ENCODE measurements at regions not wholly inside any gene's neighbourhood (a gene's known extent, or its start where the extent isn't known, plus 50 kb on each side); places are given as distances from the start of the nearest gene placed in this dataset.

GRCh38 chr18:71456206-71456605, 1087.9 kb downstream of the CBLN2 start:
- TF ChIP-seq CTCF (IDR thresholded peaks at IDR 0.05; ENCODE audit: borderline replicate concordance, extremely low read depth, low read length, poor library complexity, severe bottlenecking) (no peak), EZH2 (IDR thresholded peaks at IDR 0.05; ENCODE audit: borderline replicate concordance, low read depth, low read length, severe bottlenecking) (no peak)
